Heart left ventricle (tissue), 13 donors: ENCODE measurements at regions not wholly inside any gene's neighbourhood (a gene's known extent, or its start where the extent isn't known, plus 50 kb on each side); places are given as distances from the start of the nearest gene placed in this dataset.

Experiments used
- CTCF ChIP-seq, 12 donors: fragments of 200-600 bp; sonication (generic) in 4 of 12; IDR thresholded peaks; one replicate each; pipeline versions ENCODE4 v1.5.0 to v1.8.0; 2018 to 2022; ENCODE audit warnings: antibody characterized with exemption in 12 of 12, mild to moderate bottlenecking in 5 of 12
- POLR2A ChIP-seq, 2 donors: fragments of 450-650 bp; IDR thresholded peaks; one replicate each; pipeline ENCODE4 v1.6.1; 2017; ENCODE audit warnings: antibody characterized with exemption in 2 of 2, mild to moderate bottlenecking in 2 of 2, moderate library complexity in 2 of 2
- donor health status: ischemic (EF 13 %, LVEDD 7.1; RV severe dilation, severe dysfunction).
- donor health status: DM: no; HTN: yes; CAD: no.
- donor health status: DM: no; HTN: no; CAD: no.
- donor health status: ischemic (EF 25% LVEDD 6.9; RV normal size, moderate dysfunction).
- donor health status: ischemic (EF 25% LVEDD 5.7; RV mildly dilated, moderate dysfunction).
- donor health status: ischemic (EF 35%, LVEDD 5.7; RV mildly dilated, moderate dysfunction).
- donor health status: nonischemic (EF 11% LVEDD 7.7; RV severe dilation, severe dysfunction).
- donor health status: DM: yes; HTN: yes; CAD: no.
- donor health status: PGD.
- donor health status: ischemic (EF 29% LVEDD 5.4; RV normal size, mild dysfunction).
- donor health status: nonischemic (EF 23%, LVEDD 6.1; RV moderate dilation, normal function).

- no peak for TF ChIP-seq CTCF (IDR thresholded peaks at IDR 0.05)
- TF ChIP-seq POLR2A (IDR thresholded peaks at IDR 0.05): no peak
Measured at GRCh38 chr18:67790527-67790926, 274.0 kb upstream of the DSEL start.
